ENCODE measurements at regions not wholly inside any gene's neighbourhood (a gene's known extent, or its start where the extent isn't known, plus 50 kb on each side); places are given as distances from the start of the nearest gene placed in this dataset.

GRCh38 chr2:12287220-12287751 is 429.4 kb upstream of the TRIB2 start:
- no peak for TF ChIP-seq POLR2A (IDR thresholded peaks at IDR 0.05; ENCODE audit: low read depth, low read length)
- no peak for TF ChIP-seq PAX5 (IDR thresholded peaks at IDR 0.05; ENCODE audit: insufficient read depth, low read length, severe bottlenecking)
- TF ChIP-seq TAF1 (IDR thresholded peaks at IDR 0.05; ENCODE audit: low read depth, low read length), result no peak
- no peak for TF ChIP-seq POLR2AphosphoS5 (IDR thresholded peaks at IDR 0.05; ENCODE audit: low read depth, low read length)
- no peak for TF ChIP-seq SPI1 (IDR thresholded peaks at IDR 0.05; ENCODE audit: low read depth, low read length)
- TF ChIP-seq POU2F2 (IDR thresholded peaks at IDR 0.05; ENCODE audit: low read depth, low read length), result no peak
